Endothelial cell of umbilical vein (primary cell): ENCODE measurements at regions not wholly inside any gene's neighbourhood (a gene's known extent, or its start where the extent isn't known, plus 50 kb on each side); places are given as distances from the start of the nearest gene placed in this dataset.

Source experiments
- CTCF ChIP-seq, 2 donors: IDR thresholded peaks; 1 replicate in 1 of 2; 2 replicates in 1 of 2; pipeline ENCODE4 v1.5.1; 2011; ENCODE audit warnings: low read length in 2 of 2, mild to moderate bottlenecking in 2 of 2, moderate library complexity in 2 of 2, control low read depth in 1 of 2, inconsistent platforms in 1 of 2, low read depth in 1 of 2; ENCODE audit not compliant: insufficient read depth in 1 of 2; ENCODE audit errors: extremely low read depth in 1 of 2
- EZH2 ChIP-seq: IDR thresholded peaks from 2 replicates; pipeline ENCODE4 v1.6.1; 2012; ENCODE audit warnings: borderline replicate concordance, low read depth, mild to moderate bottlenecking, moderate library complexity, low read length, inconsistent platforms; ENCODE audit not compliant: severe bottlenecking
- MAX ChIP-seq: IDR thresholded peaks from 2 replicates; pipeline ENCODE4 v1.6.1; 2011; ENCODE audit not compliant: insufficient read depth, insufficient read length
- MYC ChIP-seq: IDR thresholded peaks from one replicate; pipeline ENCODE4 v1.6.1; 2011; ENCODE audit warnings: mild to moderate bottlenecking, low read depth, low read length
- POLR2A ChIP-seq: IDR thresholded peaks from 2 replicates; pipeline ENCODE4 v1.6.1; 2012; ENCODE audit warnings: low read depth, mild to moderate bottlenecking, control low read depth, low read length
- POLR2AphosphoS5 ChIP-seq: IDR thresholded peaks from 2 replicates; pipeline ENCODE4 v1.6.1; 2012; ENCODE audit warnings: low read depth, mild to moderate bottlenecking, control low read depth, low read length, moderate library complexity; ENCODE audit not compliant: insufficient read depth

DNA sequence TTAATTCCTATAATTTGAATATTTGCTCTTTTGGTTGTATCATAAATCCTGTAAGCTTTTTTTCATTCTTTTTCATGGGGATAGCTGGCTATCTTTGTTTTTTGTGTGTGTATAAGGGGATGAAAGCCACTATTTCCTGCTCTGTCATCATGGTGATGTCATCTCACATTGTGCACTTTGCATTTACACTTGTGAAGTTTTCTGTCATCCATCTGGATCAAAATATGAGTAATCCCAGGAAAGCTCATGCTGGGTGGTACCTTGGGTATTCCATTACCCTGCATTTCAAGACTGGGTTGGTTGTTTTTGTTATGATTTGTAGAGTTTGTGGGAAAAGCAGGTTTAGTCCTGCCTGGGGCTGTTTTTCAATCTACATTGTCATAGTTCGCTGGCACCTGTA lies 77.8 kb upstream of the XIST start:
- TF ChIP-seq POLR2AphosphoS5 = no peak
- TF ChIP-seq MYC = no peak
- no peak for TF ChIP-seq CTCF (IDR thresholded peaks at IDR 0.05; ENCODE audit: extremely low read depth in 1 of 2, insufficient read depth in 1 of 2, low read depth in 1 of 2, low read length in 2 of 2)
- TF ChIP-seq POLR2A = no peak
- TF ChIP-seq EZH2 = no peak
- no peak for TF ChIP-seq MAX
